NCI-H2029 treated with DMSO at 0.1 percent for 48 hours (cell line): ENCODE measurements at regions not wholly inside any gene's neighbourhood (a gene's known extent, or its start where the extent isn't known, plus 50 kb on each side); places are given as distances from the start of the nearest gene placed in this dataset.

Experiments
- DNase-seq: peaks from one replicate; lab custom pipeline; 2025; lab: John Stamatoyannopoulos, UW

DNA sequence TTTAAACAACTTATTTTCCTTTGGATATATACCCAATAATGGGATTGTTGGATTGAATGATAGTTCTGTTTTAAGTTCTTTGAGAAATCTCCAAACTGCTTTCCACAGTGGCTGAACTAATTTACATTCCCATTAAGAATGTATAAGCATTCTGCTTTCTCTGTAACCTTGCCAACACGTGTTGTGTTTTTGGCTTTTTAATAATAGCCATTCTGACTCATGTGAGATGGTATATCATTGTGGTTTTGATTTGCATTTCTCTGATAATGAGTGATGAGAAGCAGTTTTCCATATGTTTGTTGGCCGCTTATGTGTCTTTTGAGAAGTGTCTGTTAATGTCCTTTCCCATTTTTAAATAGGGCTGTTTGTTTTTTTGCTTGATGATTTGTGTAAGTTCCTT is 155.6 kb upstream of the PITX2 start:
- DNase-seq, result no peak

GRCh38 chr4:110780538-110780937 is 157.7 kb upstream of the PITX2 start:
- DNase-seq, result no peak

DNA sequence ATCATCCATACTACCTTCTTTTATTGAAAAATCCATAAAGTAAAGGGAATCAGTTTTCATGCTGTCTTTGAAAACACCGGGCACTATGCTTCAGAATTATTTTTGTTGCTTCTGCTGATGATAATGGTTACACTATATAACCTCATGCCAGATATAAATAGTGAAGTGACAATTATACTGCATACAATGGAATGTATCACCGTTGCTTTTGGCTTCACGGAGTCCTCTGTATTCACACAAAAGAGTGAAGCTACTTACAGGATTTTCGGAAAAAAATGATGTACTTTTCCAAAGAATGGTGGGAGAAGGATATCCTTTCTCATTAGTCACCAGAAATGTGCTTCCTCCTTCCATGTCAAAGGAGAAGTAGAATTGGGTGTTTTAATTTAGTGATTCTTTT is 159.1 kb upstream of the PITX2 start:
- no peak for DNase-seq

GRCh38 chr4:110787109-110787508 is 164.2 kb upstream of the PITX2 start:
- DNase-seq, result no peak

- DNase-seq, result no peak
Measured at GRCh38 chr4:110787707-110788106, 164.8 kb upstream of the PITX2 start.

DNA sequence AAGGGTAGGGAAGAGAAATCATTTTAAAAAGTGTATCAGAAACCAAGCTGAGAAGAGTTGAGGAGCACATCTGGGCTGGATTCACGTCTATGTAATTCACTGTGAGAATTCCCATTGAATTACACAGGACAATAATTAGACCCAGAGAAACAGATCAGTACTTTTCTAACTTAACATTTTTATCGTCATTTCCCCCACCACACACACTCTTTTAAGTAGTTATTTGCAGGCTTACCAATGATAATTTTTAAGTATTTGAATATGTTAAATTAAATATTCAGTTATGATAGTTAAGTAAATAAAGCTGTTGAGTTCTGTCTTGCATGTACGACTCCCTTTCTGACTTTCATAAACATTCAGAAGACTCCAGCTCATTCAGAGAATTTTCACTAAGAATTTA is 165.4 kb upstream of the PITX2 start:
- DNase-seq, result no peak

DNA sequence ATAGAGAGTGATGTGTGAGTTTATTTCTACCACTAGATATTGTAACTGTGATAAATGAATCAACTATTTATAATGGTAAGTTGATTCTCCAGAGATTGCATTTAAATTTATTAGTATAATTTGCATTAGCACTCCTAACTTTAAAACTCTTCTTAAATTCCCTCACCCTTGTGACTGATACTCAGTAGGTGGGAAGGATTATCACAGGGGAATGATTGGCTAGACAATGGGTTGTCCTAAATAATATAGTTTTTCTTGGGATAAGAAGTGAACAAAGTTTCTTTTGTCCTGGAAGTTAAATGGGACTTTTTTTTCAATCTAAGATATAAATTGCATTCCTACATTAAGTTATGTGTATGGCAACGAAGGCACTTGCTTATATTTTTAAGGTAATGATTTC is 169.2 kb upstream of the PITX2 start:
- no peak for DNase-seq

DNA sequence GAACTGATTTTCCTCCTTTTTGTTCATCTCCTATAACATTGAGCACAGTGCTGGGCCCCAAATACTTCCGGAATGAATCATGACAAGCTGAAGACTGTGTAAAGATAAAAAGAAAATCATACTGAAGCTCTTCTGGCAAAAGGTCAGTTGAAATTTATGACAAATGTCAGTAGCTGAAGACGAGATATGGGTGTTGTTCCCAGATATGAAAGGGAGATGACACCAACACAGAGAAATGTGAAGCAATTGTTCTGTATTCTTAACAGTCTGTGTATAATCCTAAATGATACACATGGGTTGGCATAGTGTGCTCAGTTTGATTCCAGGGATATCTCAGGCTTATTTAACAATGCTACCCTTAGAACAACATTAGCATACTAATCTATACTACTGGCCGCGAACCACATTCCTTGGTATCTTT is 170.5 kb upstream of the PITX2 start:
- DNase-seq, result no peak

GRCh38 chr4:110793890-110794554 is 171.1 kb upstream of the PITX2 start:
- DNase-seq, result no peak

DNA sequence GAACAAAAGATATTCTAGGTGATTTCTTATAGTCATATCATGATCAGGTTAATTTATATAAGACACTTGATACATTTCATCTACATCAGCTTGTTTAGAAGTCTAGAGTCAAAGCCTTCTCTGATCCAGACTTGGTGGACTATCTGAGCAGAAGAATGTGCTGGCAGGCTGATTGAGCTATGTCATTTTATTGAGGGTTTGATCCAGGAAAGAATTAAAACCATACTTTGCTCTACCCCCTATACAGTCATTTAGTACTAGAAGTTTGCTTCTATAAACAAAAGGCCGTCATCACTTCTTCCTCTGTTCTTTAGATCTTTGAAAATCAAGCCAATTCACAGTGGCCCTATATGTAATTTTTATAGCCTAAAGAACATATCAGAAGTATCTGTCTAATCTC is 173.1 kb upstream of the PITX2 start:
- no peak for DNase-seq

DNA sequence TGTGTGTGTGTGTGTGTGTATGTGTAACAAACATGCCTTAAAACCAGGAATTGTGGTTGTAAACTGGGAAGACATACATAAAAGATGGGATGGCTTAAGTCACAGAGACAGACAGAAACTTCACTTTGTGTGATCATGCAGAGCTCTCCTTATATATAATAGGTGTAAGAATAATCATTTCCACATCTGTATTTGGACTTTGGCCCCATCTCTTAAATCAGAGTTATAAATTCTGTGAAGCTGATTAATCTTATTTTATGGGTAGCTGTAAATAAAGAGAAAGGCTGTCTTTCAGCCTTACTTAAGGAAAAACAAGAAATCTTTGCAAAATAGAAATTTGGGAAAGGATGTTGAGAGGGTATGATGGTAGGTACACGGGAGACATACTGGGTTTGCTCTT is 174.6 kb upstream of the PITX2 start:
- DNase-seq, result no peak

GRCh38 chr4:110798687-110799086 is 175.8 kb upstream of the PITX2 start:
- no peak for DNase-seq

DNA sequence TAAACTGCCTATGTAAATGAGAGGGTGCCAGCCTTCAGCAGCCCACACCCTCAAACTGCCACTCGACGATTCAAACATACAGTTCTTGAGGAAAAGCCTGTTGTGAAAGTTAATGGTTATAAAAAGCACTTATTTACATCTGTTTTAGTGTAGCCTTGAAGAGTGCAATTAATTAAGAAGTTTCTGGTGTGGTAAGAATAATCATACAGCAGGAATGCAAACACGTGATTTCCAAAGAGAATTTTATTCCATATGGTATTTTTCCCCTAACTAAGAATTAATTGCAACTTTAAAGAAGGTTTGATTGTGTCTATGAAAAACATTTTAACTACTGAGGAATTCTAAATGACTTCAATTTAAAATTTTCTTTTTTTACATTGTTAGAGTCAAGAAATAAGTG is 176.3 kb upstream of the PITX2 start:
- no peak for DNase-seq

- DNase-seq, result no peak
Measured at GRCh38 chr4:110801591-110801990, 178.7 kb upstream of the PITX2 start.

GRCh38 chr4:110808351-110808878 is 185.5 kb upstream of the PITX2 start:
- no peak for DNase-seq

- no peak for DNase-seq
Measured at GRCh38 chr4:110815950-110816349, 193.1 kb upstream of the PITX2 start.

DNA sequence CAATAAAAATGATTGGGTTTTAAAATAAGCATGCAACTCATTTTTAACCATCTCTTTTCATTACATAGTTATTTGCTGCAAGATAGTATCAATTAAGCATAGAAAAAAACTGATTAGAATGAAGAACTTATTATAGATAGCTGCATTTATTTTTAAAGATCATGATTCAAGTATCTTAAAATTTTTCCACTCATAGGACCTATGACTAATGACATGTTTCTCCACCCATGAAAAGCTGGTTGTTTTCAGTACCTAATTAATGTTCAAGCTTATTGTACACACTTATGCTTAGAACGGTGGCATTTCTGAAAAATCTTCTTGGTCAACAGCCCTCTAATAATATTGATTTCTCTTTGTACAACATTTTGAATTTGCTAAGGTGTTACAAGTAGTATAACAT is 193.5 kb upstream of the PITX2 start:
- no peak for DNase-seq

GRCh38 chr4:110821186-110821585 is 198.3 kb upstream of the PITX2 start:
- no peak for DNase-seq

DNA sequence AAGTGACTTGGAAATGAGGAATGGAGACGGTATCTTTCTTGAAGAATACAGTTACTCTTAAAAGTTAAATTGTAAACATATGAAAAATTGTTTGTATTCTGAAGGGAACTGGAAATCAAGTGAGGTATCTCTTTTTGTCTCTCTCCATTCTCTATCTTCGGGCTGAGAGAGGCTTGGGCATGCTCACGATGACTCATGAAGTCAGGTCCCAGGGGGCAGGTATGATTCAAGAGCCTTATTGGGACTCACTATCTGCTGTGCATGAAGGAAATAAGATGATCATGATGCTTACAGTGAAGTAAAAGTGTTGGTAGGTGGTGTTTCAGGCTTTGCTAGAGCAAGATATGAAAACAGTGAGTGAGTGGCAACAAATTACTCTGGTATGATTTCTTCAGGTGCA is 200.4 kb upstream of the PITX2 start:
- DNase-seq, result no peak

DNA sequence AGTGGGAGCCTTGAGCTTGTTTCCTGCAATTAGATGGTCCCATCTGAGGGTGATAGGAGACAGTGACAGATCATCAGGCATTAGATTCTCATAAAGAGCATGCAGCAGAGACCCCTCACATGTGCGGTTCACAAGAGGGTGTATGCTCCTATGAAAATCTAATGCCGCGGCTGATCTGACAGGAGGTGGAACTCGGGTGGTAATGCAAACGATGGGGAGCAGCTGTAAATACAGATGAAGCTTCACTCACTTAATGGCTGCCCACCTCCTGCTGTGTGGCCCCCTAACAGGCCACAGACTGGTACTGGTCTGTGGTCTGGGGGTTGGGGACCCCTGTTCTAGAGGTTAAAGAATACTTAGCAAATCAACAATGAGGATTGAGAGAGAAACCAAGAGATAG is 201.5 kb upstream of the PITX2 start:
- no peak for DNase-seq

DNA sequence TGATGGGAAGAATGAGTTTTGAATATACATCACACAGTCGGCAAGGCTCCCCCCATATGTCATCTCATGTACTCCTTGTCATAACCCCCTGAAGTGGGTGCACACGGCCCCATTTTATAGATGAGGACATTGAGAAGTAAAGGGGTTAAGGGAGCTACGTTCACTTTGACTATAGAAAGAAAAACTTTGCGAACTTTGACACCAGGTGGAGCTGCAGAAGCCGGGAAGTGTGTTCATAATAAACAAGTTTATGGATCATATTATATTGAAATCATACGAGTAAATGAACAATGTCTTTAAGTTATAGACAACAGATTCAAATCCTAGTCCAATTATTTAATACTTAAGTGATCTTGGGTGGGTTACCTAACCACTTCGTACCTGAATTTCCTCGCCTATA is 203.8 kb upstream of the PITX2 start:
- no peak for DNase-seq

- no peak for DNase-seq
Measured at GRCh38 chr4:110830461-110830860, 207.6 kb upstream of the PITX2 start.

GRCh38 chr4:110837896-110838450 is 215.1 kb upstream of the PITX2 start:
- DNase-seq, result no peak

GRCh38 chr4:110840221-110840654 is 217.4 kb upstream of the PITX2 start:
- no peak for DNase-seq
